Gastrocnemius medialis (tissue), 4 donors: ENCODE measurements at regions not wholly inside any gene's neighbourhood (a gene's known extent, or its start where the extent isn't known, plus 50 kb on each side); places are given as distances from the start of the nearest gene placed in this dataset.

Source experiments
- CTCF ChIP-seq, 5 experiments: fragments of 450-650 bp in 3 of 5; fragments of 200-600 bp in 2 of 5; sonication (generic) in 2 of 5; IDR thresholded peaks in 4 of 5; conservative IDR thresholded peaks in 1 of 5; 1 replicate in 4 of 5; 2 replicates in 1 of 5; pipeline ENCODE4 v1.5.1; 2016 to 2019; ENCODE audit warnings: antibody characterized with exemption in 5 of 5, mild to moderate bottlenecking in 3 of 5, moderate library complexity in 3 of 5
- POLR2A ChIP-seq, 2 donors: fragments of 450-650 bp; IDR thresholded peaks; one replicate each; pipeline ENCODE4 v1.6.1; 2017; ENCODE audit warnings: antibody characterized with exemption in 2 of 2, mild to moderate bottlenecking in 2 of 2, moderate library complexity in 2 of 2

GRCh38 chr15:70589728-70590127, 173.6 kb downstream of the UACA start:
- no peak for TF ChIP-seq CTCF (IDR thresholded peaks at IDR 0.05 in 4 of 5, conservative IDR thresholded peaks at IDR 0.05 in 1 of 5)
- TF ChIP-seq POLR2A (IDR thresholded peaks at IDR 0.05): no peak
